ENCODE measurements at regions not wholly inside any gene's neighbourhood (a gene's known extent, or its start where the extent isn't known, plus 50 kb on each side); places are given as distances from the start of the nearest gene placed in this dataset.

DNA sequence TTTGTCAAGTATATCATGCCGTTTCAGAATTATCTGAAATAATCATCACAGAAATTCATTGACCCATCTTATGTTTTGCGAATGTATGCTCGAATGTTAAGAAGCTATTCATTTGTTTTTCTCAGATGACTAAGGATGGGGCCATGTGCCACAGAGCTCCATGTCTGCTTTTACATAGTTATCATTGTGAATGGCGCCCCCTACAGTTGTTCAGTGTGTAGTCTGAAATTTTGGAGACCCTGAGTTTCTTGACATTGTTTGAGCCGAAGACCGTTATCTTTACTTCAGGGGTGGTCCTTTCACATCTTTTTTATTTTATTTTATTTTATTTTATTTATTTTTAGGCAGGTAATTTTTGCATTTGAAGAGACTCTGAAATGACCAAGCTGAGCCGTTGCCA is 972.0 kb upstream of the RBFOX1 start:
- no peak for DNase-seq

DNA sequence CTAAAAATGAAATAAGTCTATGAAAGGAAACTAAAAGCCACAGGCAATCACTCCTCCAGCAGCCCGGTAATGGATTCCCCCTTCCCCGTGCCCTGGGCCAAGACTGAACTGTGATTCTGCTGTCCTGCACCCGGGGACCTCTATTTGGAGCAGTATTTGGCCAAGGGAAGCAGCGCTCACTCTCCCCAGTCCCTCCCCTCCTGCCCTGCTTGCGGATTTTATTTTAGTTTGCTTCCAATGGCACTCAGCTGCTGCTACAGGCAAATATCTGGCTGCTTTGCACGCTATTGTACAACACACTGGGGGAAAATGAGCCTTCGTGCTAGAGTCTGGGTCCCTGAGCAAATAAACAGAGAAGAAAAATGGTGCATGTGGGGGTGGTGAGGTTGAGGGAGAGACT is 975.7 kb upstream of the RBFOX1 start:
- DNase-seq, result no peak

DNA sequence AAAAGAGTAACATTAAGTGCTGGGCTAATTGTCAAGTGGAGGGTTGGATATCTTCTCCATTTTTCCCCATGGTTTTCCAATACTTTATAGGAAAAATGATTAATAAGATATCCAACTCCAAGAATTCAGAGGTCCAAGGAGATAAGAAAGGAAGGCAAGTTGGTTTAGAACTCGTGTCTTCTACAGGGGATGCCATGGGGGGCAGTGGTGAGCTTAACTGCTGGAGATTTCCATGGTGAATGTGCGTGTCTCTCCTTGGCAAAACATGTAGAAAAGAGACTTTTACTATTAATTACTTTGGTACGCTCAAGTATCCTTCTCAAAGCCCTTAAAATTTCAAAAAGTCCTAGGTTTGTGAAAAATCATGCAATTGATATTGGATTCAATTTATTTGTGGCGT is 982.9 kb upstream of the RBFOX1 start:
- DNase-seq, result no peak

DNA sequence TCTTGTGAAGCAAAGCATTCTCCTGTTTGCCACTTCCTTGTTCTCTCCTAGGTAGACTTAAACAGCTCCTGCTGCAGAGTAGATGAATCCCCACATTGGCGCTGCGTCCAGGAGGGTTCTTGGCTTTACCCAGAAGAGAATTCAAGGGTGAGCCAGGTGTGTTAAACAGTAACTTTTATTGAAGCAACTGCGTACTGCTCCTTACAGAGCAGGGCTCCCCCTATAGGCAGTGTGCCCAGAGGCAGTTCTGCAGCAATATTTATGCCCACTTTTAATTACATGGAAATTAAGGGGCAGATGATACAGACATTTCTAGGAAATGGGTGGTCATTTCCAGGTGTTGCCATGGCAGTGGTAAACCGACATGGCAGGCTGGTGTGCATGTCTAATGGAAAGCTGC is 987.6 kb upstream of the RBFOX1 start:
- no peak for DNase-seq

DNA sequence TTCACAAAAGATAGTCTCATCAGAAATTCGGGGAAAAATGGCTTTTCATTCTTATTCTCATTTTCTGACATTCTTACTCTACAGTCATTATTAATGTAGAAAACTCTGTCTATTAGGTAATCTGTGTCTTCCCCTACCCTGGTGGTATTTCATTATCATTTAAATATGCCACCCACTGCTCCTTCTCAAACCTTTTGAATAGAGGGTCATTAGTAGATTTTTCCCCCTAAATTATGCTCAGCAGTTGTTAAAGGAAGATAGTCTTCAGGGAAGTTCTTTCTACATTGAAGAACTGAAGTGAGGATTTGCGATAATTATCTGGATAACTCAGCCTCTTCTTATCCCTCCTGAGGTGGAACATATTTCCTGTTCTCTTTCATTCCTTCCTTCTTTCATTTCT is 989.5 kb upstream of the RBFOX1 start:
- DNase-seq, result no peak

DNA sequence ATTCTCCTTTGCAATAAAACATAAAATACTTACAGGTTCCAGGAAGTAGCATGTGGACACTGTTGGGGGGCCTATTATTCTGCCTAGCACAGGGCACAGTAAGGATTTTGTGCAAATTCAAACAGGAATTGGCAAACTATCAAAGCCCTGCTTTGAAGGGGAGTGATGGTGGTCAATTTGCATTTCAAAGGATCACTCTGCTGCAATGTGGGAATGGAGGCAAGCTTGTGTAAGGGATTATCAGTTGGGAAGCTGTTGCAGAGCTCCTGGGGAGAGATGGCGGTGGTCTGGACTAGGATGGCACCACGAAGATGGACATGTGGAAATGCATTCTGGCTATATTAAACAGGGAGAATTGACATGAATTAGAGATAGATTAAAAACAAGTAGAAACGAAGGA is 990.7 kb upstream of the RBFOX1 start:
- DNase-seq, result no peak

DNA sequence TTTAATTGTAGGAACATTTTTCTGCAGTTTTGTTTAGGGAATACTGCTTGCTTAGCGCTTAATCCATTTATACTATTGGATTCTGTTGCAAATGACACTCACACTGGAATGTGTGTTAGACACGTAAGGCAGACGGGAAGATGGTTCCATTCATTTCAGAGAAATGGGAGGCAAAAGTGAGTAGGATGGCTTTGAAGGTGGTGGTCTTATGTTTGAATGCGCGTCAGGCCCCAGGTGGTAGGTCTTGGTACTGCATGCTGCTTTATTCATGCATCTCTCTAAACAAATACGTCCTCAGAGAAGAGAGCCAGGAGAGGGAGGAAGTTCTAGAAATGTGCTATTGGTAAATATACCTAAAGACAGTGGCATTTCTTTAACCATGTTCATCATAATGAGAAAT is 997.6 kb upstream of the RBFOX1 start:
- no peak for DNase-seq

DNA sequence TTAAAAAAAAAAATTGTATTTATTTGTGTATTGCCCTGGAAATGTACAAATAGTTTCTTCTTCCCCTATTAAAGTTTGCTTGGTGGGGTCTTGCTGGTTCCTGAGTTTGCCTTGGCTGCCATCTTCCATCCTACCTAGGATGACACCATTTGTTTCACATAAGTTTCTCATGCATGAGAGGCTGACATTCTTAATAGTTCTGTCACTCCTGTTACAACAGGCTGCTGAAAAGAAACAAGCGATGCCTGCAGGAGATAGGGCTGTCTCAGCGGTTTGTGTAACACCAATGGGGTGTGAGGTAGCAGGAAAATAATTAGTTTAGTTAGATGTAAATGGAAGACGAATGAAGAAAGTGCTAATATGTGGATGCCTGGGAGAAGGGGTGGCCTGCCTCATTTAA is 1000.9 kb upstream of the RBFOX1 start:
- DNase-seq, result no peak

DNA sequence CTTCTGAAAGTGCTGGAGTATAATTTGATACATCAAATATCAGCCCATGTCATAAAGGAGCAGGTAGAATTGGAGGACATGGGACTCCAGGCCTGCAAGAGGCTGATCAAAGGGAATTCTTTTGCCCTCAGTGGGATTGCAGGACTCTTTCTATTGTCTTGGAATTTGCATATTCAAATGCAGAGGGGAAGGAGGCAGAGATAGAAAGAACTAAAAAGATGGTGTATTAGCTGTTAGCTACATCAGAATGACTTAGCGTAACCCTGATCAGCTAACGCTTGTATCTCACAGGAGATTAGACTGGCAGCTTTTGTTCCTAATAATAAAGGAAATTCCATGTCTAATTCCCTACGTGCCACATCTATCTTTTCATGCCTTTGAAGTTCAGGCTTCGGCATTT is 1014.7 kb upstream of the RBFOX1 start:
- DNase-seq, result no peak

DNA sequence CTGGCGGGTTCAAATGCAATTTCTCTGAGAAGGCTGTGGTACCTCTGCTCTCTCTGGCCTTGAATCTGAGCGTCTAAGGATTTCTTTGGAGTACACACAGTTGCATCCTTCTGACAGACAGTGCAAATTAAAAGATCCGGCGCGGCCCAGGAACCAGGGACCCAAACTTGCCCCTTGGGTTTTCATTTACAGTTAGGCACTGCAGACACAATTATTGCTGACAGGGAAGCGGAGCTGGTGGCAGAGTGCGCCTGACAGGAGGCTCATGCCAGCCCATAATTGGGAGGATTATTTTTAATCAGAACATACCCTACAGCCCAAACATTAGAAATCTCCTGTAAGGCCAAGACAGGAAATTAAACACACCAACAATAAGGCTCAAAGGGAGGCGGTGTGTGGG is 1023.4 kb upstream of the RBFOX1 start:
- no peak for DNase-seq

DNA sequence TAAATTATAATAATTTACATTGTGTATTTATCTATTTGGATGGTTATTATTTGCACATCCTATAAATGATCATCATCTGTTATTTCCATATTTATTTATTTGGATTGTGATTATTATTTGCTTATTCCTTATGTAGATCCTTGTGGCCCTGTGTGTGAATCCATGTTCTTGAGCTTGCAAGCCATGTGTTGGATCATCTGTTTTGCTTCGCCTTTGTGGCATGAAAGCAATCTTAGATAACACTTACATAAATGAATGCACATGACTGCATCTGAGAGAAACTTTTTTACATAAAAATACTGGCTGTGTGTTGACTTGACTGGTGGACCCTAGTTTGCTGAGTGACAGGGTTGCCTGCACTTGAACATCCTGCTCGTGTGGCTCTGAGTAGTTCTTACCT is 1024.5 kb upstream of the RBFOX1 start:
- DNase-seq, result no peak

DNA sequence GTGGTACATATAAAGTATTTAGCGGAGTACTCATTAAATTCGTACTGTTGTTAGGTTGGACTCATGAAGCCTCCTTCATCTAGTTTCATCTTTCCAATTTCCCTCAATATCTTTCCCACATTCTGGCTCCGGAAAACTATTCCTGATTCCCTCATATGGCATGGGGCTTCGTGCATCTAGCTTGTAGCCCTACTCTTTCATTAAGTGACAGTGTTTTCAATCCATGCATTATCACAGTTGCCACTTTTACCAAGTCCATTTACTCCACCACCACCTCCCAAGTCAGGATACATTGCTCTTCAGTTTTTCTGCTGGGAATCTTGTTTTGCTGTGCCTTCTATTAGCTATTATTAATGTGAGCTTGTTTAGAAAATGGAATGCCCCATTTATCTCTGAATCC is 1032.1 kb upstream of the RBFOX1 start:
- DNase-seq, result no peak

DNA sequence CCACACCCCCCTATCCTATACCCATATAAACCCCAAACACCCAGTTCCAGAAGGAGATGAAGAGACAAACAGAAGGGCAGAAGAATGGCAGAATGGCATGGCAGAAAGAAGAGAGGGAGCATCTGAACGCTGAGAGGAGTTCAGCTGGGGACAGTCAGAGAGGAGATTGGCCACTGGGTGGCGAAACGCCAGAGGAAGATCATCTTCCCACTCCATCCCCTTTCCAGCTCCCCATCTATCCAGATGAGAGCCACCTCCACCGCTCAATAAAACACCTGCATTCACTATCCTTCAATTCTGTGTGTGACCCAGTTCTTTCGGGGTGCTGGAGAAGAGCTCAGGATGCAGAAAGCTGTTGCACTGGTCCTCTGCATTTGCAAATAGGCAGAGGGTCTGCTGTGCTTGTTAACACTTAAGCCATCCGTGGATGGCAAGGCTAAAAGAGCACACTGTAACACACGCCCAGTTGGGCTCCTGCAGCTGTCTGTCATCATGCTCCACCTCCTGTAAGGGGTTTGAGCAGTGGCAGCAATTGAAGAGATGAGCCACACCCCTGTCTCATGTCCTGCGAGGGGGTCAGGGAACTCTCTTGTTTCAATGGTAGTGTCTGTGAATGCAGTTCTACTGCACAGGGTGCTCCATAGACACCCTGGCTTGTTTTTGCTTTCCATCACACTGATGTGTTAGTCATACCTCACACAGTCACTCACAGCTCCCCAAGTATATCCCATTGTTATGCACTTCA is 1034.8 kb upstream of the RBFOX1 start:
- no peak for DNase-seq

DNA sequence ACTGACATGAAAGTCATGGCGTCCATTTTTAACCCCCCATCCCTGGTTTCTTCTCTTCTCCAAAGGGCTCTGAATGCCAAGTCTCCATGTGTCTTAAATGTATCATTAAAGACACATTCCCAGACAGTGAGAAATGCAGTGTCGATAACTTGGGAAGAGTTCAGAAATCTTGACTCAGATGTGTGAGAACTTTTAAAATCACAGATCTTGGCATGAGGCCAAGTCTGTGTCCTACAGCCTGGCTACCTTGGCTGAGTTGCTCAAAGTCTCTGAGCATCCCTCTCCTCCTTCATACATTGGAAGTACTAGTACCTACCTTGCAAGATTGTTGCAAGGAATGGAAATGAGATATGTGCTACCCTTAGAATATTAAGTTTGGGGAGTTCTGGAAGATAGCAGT is 1046.5 kb upstream of the RBFOX1 start:
- DNase-seq, result no peak

DNA sequence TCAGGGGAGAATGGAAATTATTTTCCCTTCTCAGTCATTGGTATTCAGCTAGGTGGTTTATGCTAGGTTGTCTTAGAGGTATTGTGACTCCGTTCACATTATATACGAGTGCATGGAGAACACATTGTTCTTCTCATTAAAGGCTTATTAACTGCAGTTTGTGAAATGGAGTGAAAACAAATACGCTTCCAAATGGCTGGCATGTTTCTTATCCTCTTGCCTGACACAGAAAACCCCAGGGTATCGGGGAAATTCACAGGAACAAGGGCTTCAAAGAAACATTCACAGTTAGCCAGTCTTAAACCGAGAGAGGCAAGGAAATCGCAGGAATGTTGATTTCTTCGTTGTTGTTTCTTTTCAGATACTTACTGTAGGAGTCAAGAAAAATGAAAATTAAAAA is 1047.9 kb upstream of the RBFOX1 start:
- DNase-seq, result no peak

DNA sequence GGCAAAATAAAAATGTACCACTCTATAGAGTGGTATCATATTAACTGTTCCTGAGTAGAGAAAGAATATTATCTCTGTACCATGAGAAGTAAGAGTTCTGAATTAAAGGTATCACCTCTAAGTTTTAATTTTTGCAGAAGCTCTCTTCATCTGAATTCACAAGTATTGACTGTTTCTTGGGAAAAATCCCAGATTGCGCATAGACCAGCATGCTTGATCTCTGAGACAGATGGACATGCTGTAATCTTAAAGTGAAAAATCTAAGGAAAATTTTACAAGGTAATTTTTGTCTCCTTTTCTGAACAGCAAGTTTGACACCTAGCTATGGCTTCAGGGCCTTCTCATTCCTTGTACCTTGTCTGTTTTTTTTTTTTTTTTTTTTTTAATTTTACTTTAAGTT is 1050.7 kb upstream of the RBFOX1 start:
- DNase-seq, result no peak

DNA sequence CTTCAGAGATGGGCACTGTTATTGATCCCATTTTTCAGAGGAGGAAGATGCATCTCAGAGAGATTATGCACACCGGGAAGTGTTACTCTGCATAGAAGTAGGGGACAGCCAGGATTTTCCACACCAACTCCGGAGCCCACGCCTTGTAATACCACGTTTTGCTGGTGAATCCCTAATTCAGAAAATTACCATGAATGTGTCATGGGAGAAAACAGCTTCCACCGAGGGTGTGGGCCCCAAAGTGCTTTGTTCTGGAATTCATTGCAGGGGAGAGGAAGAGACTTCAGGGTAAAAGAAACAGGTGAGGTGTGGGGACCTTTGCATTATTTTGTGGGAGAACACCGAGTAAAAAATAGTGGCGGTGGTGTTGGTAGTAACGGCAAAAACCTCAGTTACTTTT is 1051.4 kb upstream of the RBFOX1 start:
- no peak for DNase-seq

DNA sequence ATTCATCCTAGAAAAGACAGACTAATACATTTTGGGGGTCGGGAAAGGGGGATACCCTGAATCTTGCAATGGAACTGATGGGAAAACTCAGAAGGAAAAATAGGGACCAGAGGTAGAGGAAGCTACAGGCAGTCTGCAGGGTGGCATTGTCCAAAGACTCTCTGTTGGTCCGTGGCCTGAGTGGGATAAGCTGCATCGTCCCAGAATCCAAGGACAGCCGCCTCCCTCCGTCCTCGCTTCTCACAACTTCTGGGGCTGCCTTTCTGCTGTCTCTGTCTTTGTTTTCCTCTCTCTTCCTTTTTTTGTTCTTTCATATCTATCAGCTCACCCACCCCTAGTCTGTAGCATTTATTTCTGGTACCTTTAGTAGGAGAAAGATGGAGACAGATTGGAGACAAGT is 1052.6 kb upstream of the RBFOX1 start:
- DNase-seq, result no peak

DNA sequence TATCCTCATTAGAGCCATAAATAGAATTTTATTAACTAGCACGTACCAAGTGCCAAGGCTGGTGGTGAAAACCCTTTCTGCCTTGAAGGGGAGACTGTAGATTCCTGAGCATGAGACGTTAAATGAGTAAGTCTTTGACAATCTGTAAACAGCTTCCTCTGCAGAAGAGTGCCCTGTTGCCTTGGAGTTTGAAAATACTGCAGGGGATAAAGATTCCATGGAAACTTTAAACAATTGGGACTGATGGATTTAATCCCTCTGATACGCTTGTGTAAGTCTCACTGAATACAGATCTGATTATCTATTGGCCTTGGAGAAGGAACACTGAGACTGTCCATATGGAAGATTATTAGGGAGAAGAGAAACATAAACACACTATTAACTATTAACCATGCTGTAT is 1053.4 kb upstream of the RBFOX1 start:
- no peak for DNase-seq

DNA sequence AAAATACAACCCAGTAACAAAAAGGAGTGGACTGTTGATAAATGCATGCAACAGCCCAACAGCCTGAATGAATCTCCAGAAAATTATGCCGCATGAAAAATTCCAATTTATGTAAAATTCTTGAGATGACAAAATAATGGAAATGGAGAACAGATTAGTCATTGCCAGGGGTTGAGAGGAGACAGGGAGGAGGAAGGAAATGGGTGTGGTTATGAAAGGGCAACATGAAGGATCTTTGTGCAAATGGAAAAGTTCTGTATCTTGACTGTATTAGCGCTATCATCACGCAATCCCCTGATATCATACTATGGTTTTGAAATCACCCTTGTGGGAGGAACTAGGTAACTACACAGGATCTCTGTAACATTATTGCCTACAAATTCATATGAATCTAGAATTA is 1058.3 kb upstream of the RBFOX1 start:
- DNase-seq, result no peak

DNA sequence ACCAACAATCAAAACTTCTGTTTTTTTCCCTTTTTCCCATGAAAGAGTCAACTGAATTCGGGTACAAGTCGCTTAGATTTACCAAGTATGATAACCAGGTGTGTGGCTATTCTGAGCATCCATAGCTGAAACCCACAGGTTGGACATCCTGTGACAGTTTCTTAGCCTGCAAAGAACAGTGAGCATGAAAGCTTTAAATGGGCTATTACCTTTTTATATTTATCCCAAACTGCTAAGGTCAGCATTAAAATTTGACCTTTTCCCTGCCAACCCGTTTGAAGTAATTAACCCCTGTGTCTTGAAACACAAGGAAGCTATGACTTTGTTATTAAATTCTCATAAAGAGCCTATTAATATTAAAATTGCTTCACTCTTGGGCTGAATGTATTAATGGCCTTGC is 1065.0 kb upstream of the RBFOX1 start:
- DNase-seq, result no peak

DNA sequence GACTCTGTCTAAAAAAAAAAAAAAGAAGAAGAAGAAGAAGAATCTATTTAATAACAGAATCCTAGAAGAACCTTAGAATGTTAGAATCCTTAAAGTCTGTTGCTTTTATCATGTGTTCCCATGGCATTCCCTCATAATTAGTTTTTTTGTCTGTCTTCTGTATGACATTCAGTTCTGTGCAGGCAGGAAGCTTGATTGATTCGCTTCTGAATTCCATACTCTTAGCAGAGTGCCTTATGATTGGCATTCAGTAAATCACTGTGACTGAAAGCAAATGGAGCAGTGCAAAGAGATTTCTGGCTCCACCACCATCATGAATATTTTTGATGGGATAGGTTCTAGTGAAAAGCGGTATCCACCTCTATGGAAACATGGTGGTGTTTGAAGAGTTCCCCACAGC is 1065.9 kb upstream of the RBFOX1 start:
- no peak for DNase-seq

DNA sequence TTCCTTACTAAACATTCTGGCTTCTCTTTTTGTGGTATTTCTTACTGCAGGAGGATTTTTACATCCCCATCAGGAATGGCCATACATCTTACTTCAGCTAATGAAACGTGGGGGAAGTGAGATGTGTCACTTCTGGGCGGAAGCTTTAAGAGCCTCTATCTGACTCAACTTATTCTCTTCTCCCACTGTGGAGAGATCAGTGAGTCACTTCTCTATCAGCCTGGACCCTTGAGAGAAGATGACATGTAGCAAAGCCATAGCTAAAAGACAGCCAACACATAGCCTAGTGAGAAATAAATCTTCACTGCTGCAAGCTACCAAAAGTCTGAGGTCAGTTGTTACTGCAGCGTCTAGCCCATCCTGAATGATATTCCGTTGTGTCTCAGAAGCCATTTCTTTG is 1066.7 kb upstream of the RBFOX1 start:
- no peak for DNase-seq

DNA sequence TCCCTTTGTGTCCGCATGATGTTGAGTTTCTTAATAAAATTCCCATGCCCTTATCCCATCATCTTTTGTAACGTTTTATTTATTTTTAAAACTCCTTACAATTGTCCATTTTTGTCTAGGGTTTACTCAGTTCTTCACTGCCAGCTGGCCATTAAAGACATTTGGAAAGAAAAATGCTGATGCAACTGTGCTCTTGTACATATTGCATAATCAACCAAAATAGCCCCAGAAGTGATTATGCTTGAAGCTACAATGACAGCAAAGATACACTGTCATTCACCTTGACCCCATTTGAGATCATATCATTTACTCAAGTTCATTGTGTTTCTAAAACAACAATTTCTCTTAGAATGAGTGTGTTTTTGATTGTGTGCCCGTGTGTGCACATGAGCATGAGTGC is 1074.6 kb upstream of the RBFOX1 start:
- DNase-seq, result no peak

DNA sequence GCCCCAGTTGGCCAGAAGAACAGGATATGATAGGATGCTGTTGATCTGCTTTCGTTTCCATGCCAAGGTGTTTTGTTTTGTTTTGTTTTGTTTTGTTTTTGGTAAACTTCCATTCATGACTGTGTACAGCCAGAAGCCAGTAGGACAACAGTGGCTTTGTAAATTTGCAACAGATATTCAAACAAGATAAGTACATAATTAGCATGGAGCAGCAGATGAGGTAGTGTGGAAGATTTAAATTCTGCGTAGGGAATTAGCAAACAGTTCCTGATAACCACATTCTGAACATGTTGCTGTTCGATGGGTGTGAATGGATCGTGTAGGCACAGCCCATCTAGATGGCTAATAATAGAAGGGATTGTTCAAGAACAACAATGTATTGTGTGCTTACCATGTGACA is 1080.1 kb upstream of the RBFOX1 start:
- DNase-seq, result no peak

DNA sequence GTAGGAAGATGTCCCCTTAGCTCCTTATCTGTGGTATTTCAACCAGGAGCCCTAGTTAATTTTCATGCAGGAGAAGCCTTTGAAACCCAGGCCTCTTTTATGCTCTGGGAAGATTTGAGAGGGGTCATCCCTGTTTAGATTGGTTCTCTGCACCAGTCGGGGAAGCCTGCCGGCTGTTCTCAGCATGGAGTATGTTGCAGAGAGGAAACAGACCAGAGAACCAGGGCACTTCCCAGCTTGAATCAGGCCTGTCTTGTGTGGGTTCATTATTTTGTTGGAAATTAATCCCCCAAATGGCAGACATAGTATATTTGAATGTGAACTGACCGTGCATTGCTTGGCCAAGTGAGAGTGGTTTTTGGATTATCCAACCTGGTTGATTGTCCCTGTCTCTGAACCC is 1082.1 kb upstream of the RBFOX1 start:
- DNase-seq, result no peak

Data from activated CD4-positive, alpha-beta T cell treated with anti-CD3 and anti-CD28 coated beads, Interleukin-2, amount 50 U/mL, for 4 hours (primary cell).